Panc1 (cell line): ENCODE measurements at regions not wholly inside any gene's neighbourhood (a gene's known extent, or its start where the extent isn't known, plus 50 kb on each side); places are given as distances from the start of the nearest gene placed in this dataset.

ENCODE experiments used
- ATAC-seq: fragments of 200-7000 bp; cut with Tn5 transposase; 2 replicates; pipeline ENCODE4 v1.9.1; 2020; ENCODE audit warnings: mild to moderate bottlenecking, moderate library complexity
- BruUV-seq: library from RNA; stranded (reverse); fragments of 400-500 nt; replicated peaks from 2 replicates; lab custom pipeline; 2021; lab: Mats Ljungman, UMichigan
- CTCF ChIA-PET: fragments of 300-600 bp; sonication (Branson Sonifier 250); formaldehyde crosslinking; loops from one replicate; lab custom pipeline; 2022; ENCODE audit warnings: antibody characterized with exemption; lab: Charles Lee
- POLR2A ChIA-PET: fragments of 300-600 bp; sonication (Branson Sonifier 250); formaldehyde crosslinking; loops from one replicate; lab custom pipeline; 2022; ENCODE audit warnings: antibody characterized with exemption; lab: Charles Lee
- DNase-seq: peaks from one replicate; pipeline ENCODE4 v3.0.0-alpha.2; 2010; ENCODE audit warnings: low read depth, low spot score
- H3K27ac ChIP-seq: 2 replicates; pipeline ENCODE4 v1.5.1; 2011; ENCODE audit warnings: mild to moderate bottlenecking, low read length, inconsistent platforms
- H3K27me3 ChIP-seq: fragments of 200-500 bp; sonication (Bioruptor generic); 2 replicates; pipeline ENCODE4 v1.6.0; 2014; ENCODE audit warnings: low read length, inconsistent platforms; ENCODE audit not compliant: control insufficient read depth, insufficient read depth
- H3K36me3 ChIP-seq: fragments of 200-500 bp; sonication (Bioruptor generic); 2 replicates; pipeline ENCODE4 v1.5.1; 2014; ENCODE audit warnings: inconsistent platforms, mild to moderate bottlenecking, low read length, moderate library complexity; ENCODE audit not compliant: control insufficient read depth, insufficient read depth
- H3K4me1 ChIP-seq: 2 replicates; pipeline ENCODE4 v1.5.1; 2011; ENCODE audit warnings: inconsistent platforms, mild to moderate bottlenecking, low read length, moderate library complexity; ENCODE audit not compliant: control insufficient read depth, insufficient read depth
- H3K4me3 ChIP-seq, 2 experiments: 2 replicates each; pipeline ENCODE4 v1.5.1; 2011 to 2012; ENCODE audit warnings: low read depth in 2 of 2, low read length in 2 of 2, mild to moderate bottlenecking in 2 of 2, inconsistent platforms in 1 of 2, moderate library complexity in 1 of 2
- H3K9me3 ChIP-seq: fragments of 200-500 bp; sonication (Bioruptor generic); 2 replicates; pipeline ENCODE4 v1.5.1; 2014; ENCODE audit warnings: low read depth, mild to moderate bottlenecking, inconsistent platforms, low read length, moderate library complexity; ENCODE audit not compliant: control insufficient read depth, insufficient read depth
- CTCF ChIP-seq: fragments of 450-650 bp; IDR thresholded peaks from 2 replicates; pipeline ENCODE4 v1.5.1; 2017; ENCODE audit warnings: mild to moderate bottlenecking
- POLR2AphosphoS5 ChIP-seq: IDR thresholded peaks from 2 replicates; pipeline ENCODE4 v1.6.1; 2012; ENCODE audit warnings: mild to moderate bottlenecking, low read depth, low read length, moderate library complexity
- REST ChIP-seq, 2 experiments: IDR thresholded peaks; 2 replicates each; pipeline ENCODE4 v1.6.1; 2011 to 2012; ENCODE audit warnings: low read depth in 2 of 2, control low read depth in 1 of 2, low read length in 1 of 2, mild to moderate bottlenecking in 1 of 2, moderate library complexity in 1 of 2; ENCODE audit not compliant: insufficient read depth in 1 of 2
- SIN3A ChIP-seq: IDR thresholded peaks from 2 replicates; pipeline ENCODE4 v1.6.1; 2012; ENCODE audit warnings: low read depth, mild to moderate bottlenecking, low read length, moderate library complexity, borderline replicate concordance; ENCODE audit not compliant: insufficient read depth
- TCF7L2 ChIP-seq: IDR thresholded peaks from 2 replicates; pipeline ENCODE4 v1.6.1; 2011; ENCODE audit warnings: mild to moderate bottlenecking, low read depth, low read length, inconsistent platforms
- in situ Hi-C: cut with HindIII; loops from 2 replicates; pipeline ENCODE4 v1.10.0; 2016; ENCODE audit warnings: low sequenced_read_pairs, low pct_unique_long_range_greater_than_20kb
- intact Hi-C: fragments of 100-400 bp; cut with micrococcal nuclease; formaldehyde crosslinking; loops from one replicate; pipeline ENCODE4 v1.10.0; 2022; ENCODE audit not compliant: unreplicated experiment

GRCh38 chr13:85316506-85317025 lies 482.7 kb downstream of the SLITRK6 start:
- no peak overlapping the region for H3K4me3 ChIP-seq
- ATAC-seq: no peak
- H3K36me3 ChIP-seq: no peaks in the 10 kb centered on the region
- ChIA-PET POLR2A (no interaction called here), CTCF (no interaction called here)
- BruUV-seq: no TSS peak
- no peaks in the 10 kb centered on the region for H3K27me3 ChIP-seq
- in situ Hi-C loops (no loop called here), intact Hi-C loops (no loop called here)
- DNase-seq: no peak
- peaks cover 8% of the 10 kb centered on the region for H3K4me1 ChIP-seq
- H3K27ac ChIP-seq: no peak overlapping the region
- H3K9me3 ChIP-seq: no peaks in the 10 kb centered on the region
- no peak for TF ChIP-seq CTCF
- no peak for TF ChIP-seq SIN3A
- TF ChIP-seq POLR2AphosphoS5: no peak
- TF ChIP-seq REST (IDR thresholded peaks at IDR 0.05; ENCODE audit: insufficient read depth in 1 of 2, low read depth in 2 of 2, low read length in 1 of 2): no peak

GRCh38 chr13:85314686-85315085 lies 484.5 kb downstream of the SLITRK6 start:
- no TSS peak for BruUV-seq
- Histone ChIP-seq H3K4me1 (peaks cover 8% of the 10 kb centered on the region), H3K27me3 (no peaks in the 10 kb centered on the region), H3K27ac (no peak overlapping the region), H3K4me3 (no peak overlapping the region), H3K9me3 (no peaks in the 10 kb centered on the region), H3K36me3 (no peaks in the 10 kb centered on the region)
- in situ Hi-C loops: no loop called here
- ChIA-PET CTCF (no interaction called here), POLR2A (no interaction called here)
- intact Hi-C loops: no loop called here
- TF ChIP-seq POLR2AphosphoS5 (no peak), REST (IDR thresholded peaks at IDR 0.05; ENCODE audit: insufficient read depth in 1 of 2, low read depth in 2 of 2, low read length in 1 of 2) (no peak), CTCF (no peak), TCF7L2 (no peak), SIN3A (no peak)
- ATAC-seq: no peak
- no peak for DNase-seq
